ENCODE measurements at regions not wholly inside any gene's neighbourhood (a gene's known extent, or its start where the extent isn't known, plus 50 kb on each side); places are given as distances from the start of the nearest gene placed in this dataset.

DNA sequence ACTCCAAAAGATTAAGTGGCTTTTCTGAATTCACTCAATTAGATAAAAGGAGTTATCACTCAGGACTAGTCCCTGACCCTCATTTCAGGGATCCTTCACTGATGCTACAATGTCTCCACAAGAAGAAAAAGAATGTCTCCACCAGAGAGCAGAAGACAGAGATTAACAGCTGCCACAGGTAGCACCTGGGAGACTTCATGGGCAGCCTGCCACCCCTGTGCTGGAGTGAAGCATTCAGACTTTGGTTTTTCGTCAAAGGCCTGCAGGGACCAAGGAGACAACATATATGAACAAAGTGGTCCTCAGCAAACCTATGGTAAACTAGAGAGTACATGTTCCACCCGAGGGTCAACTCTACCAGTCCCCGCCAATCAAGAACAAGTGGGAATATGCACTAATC, 197.0 kb upstream of the ACVR2A start:
- no peak for DNase-seq

GRCh38 chr2:147646818-147647468, 197.9 kb upstream of the ACVR2A start:
- no peak for DNase-seq

GRCh38 chr2:147644491-147644890, 200.3 kb upstream of the ACVR2A start:
- no peak for DNase-seq

GRCh38 chr2:147642765-147643164, 202.1 kb upstream of the ACVR2A start:
- no peak for DNase-seq

DNA sequence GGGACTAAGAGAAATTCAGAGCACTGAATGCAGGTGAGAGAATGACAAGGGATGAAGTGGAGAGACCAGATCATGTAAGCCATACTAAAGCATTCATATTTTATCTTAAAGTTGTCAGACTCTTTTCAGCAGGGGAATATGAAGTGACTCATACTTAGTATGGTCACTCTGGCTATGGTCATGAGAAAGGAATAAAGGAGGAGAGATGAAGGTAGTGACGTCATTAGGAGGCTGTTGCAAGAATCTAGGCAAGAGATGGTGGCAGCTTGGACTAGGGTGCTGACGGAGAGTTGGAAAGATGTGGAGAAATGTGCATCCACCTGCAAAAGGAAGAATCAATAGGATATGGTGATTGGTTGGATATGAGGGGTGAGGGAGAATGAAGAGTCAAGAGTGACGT, 203.2 kb upstream of the ACVR2A start:
- DNase-seq = no peak

DNA sequence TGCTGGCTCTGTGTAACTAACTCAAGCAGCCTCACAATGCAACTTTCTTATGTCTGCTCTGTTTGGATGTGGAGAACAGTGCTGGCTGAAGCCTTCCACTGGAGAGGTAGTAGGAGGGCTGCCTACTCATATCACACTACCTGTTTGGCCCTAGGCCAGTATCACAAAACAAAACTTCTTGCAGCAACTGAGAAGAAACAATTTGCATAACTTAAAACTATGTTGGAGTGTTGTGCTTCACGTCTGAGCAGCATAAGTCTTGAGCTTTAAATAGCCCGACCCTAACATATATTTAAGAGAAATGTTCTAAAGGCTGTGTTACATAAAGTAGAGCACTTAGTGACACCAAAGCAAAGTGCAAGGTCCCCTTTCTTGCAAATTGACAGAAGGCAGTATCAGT, 204.9 kb upstream of the ACVR2A start:
- no peak for DNase-seq

- DNase-seq = no peak
These were observed 205.4 kb upstream of the ACVR2A start for GRCh38 chr2:147639386-147639785.

DNA sequence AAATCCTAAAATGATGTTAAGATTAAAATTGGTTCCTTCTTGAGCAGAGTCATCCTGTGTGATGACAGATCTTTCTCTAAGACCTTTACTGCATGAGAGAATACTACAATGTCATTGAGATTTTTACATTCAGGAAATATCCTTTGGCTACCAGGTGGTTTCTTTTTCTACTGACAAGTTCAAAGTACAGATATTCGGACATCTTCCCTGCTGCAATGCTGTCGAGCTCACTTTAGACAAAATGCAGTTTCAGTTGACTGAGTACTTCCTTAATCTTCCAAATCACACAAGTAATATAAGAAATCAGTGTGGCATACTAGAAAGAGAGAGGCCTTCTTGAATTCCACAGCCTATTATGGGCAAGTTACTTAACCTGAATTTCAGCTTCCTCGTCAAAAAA, 207.9 kb upstream of the ACVR2A start:
- DNase-seq = no peak

DNA sequence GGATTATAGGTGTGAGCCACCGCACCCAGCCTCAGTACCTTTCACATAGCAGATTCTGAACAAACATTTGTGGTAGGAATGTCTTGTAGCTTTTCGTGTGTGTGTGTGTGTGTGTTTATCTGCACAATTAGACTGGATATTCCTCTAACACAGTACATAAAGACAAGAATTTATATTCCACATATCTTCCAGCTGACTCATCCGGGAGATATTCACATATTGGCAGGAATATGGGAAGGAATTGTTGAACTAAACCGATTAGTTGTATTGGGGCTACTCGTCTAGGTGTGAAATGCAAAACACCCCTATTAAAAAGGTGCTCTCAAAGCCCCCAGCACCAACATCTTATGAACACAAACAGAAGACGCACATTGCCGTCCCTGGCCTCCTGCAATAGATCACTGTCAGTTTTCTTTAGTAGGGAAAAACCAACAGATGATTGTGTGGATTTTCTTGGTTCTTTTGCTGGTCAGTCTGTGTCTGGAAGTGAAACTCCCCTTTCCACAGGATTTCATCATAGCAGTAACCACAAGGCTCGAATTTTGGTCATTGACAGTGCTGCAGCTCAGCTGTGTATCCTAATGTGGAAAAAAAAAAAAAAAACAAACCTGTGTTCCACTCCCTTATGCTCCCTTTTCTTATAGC, 208.5 kb upstream of the ACVR2A start:
- no peak for DNase-seq

DNA sequence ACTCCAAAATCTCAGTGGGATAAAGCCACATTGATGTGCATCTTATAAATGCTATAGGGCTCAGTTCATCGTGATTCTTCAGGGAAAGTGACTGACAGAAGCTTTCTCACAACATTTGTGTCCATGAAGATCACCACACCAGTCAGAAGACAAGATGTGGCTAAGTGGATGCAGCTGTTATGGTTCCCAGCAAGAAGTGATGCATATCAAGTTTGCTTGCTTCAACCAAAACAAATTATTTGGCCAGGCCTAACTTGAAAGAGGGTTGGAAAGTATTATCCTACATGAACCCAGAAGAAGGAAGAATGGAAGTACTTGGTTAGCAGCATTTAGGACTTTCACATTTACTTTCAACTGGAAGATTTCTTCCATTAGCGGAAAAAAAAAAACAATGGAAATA, 210.0 kb upstream of the ACVR2A start:
- DNase-seq = no peak

GRCh38 chr2:147632198-147632597, 212.6 kb upstream of the ACVR2A start:
- DNase-seq = no peak

GRCh38 chr2:147631294-147631693, 213.5 kb upstream of the ACVR2A start:
- no peak for DNase-seq

DNA sequence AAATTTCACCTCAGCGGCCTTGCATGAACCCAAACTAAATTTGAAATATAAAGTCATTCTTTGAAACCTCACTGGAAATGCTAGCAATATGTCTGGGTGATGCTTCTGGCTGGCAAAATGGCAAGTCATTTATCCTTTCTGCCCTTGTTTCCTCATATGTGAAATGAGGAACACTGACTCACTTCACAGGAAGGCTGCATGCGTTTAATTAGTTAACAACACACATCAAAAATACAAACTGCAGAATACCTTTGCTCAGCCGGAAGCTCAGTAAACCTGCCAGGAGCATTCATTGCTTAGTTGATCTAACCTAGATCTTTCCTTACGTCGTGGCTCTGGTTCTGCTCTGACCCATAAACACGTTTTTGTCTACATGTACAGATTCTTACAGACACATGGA, 214.2 kb upstream of the ACVR2A start:
- no peak for DNase-seq

DNA sequence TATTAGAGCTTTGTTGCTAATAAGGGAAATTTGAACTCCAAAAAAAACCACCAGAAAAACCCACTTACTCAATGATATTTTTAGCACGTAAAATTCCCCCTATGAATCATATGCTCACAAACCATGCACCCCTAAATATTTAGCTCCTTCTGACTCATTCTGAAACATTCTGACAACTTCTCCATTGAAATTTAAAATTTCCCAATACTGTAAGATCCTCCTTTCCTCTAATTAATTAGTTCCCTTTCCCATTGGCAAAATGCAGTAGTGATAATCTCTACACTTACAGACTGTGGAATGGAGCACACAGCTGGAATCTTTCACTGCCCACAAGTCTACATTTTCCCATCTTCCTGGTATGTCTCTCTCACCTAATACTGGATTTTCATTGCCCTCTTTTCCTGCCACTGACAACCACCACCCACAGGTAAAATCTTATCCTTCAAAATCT, 215.8 kb upstream of the ACVR2A start:
- DNase-seq = no peak

GRCh38 chr2:147623328-147623727, 221.5 kb upstream of the ACVR2A start:
- no peak for DNase-seq

DNA sequence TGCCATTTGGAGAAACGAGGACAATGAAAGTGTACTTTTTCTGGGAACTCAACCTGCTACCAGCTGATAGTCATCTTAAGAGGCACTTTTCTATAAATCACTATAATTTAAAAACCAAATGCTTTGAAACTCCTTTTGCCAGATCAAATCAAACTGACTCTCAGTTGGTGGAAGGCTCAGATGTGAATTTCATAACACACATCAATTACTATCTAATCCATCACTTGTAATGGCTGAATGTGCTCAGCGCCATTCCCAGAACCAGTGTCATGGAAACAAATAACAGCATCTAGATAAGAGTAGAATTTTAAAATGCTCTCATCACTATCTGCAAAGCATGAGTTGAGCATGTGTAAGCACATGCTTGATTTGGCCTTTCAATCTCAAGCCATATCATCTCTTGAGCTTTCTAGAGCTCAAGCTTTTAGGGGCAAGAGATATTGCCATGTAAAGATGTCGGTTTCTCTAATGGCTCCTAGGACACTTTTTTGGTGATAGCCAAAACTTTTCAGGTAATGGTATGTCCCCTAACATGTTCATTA, 223.1 kb upstream of the ACVR2A start:
- DNase-seq = no peak

DNA sequence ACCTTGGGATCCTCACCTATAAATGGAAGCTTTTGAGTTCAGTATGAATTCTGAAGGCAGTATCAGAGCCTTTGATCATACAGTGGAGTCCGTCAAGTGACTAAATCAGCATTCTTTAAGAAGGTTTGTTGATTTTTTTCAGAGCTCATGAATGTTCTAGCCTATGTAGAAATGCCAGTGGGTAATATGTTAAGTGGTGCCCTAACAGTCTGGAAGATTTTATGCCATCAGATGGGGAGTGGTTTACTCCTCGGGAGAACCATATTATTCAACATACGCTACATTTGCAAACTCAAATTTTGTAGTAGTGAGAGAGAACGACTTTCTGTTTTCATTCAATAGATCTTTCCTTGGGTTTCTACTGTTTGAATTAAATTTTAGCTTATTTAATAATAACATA, 225.0 kb upstream of the ACVR2A start:
- no peak for DNase-seq

- no peak for DNase-seq
These were observed 229.1 kb upstream of the ACVR2A start for GRCh38 chr2:147615726-147616125.

DNA sequence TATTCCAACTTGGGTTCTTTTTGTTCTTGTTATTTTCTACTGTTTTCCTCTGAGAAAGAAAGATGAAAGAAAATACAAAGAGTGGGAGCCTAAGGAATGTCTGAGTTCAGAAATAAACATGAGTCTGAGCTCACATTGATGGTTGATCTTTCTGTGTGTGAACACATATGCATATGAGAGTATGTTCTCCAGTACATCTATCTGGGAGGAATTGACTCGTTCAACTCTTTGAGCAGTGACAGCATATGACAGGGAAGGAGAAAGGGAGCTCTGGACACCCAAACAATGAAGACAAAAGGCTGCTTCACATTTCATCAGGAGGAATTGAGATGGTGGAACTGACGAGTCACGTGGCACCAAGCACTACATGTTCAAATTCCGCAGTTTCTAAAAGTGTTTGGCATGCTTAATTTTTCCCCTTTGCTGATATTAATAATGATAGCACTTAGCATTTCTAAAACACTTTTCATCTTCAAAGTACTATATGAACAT, 229.8 kb upstream of the ACVR2A start:
- no peak for DNase-seq

DNA sequence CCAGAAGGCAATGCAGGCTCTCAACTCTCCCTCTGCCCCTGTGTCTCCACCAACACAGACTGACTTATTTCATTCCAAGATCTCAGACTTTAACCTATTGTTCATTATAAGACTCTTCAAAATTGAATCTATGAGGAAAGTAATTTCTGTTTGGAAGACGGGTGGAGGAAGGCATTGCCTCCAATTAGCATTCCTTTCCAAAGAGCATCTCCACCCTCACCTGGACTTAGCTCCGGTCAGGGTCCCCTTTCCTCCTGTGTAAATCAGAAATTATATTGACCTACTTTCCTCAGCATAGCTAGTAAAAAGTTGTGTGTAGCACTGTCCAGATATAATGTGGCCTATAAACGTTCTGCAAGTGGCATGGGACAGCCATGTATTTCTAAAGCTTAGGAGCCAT, 230.4 kb upstream of the ACVR2A start:
- no peak for DNase-seq

DNA sequence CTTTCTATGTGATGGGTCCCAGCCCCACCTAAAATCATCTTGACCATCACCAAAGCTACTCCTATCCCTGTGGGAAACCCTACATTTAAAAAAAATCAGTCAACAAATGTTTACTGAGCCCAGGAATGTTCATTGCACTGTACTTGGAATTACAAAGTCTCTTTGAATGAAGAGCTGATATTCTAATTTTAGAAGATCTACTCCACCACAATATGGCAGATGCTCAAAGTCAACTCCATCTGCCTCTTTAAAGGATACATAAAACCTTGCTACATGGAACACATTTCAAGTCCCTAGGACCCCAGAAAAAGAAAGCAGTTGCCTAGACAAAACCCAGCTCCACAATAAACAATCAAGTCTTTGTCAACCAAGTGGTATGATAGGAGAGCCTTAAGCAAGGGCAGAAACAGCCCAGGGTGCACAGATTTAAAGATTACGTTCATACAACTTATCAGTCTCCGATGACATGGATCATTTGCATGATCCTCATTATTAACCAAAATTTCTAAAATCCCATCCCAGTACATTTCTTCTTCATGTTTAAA, 234.3 kb upstream of the ACVR2A start:
- no peak for DNase-seq

GRCh38 chr2:147609301-147609700, 235.5 kb upstream of the ACVR2A start:
- DNase-seq = no peak

- DNase-seq = no peak
These were observed 237.4 kb upstream of the ACVR2A start for GRCh38 chr2:147607379-147607778.

DNA sequence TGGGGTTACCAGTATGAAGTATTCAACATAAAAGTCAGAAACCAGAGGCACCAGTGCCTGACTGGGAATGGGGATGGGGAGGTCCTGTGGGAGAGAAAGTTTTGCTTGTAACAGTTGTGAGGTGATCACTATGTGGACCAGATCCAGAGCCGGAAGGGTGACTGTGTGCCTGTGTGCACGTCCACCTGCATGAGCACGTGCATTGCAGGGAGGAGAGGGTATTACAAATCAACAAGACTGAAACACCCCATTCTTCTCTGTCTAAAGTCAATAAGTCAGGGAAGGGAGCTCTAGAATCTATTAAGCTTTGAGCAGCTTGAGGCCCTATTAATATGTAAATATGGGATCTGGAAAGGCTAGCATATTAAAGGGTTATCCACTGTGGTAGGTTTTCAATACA, 241.0 kb upstream of the ACVR2A start:
- DNase-seq = peak; percentile 2

Measured in NCI-H146 (cell line).